Muscle of leg (tissue), 3 donors: ENCODE measurements at regions not wholly inside any gene's neighbourhood (a gene's known extent, or its start where the extent isn't known, plus 50 kb on each side); places are given as distances from the start of the nearest gene placed in this dataset.

Experiments used
- DNase-seq: peaks from one replicate; pipeline ENCODE4 v3.0.0; 2013
- H3K27ac ChIP-seq: one replicate; pipeline ENCODE4 v1.5.1; 2013; ENCODE audit warnings: mild to moderate bottlenecking, low read length, control low read depth
- H3K27me3 ChIP-seq: one replicate; pipeline ENCODE4 v1.6.1; 2013; ENCODE audit warnings: low read length; ENCODE audit not compliant: control insufficient read depth, insufficient read depth
- H3K36me3 ChIP-seq: one replicate; pipeline ENCODE4 v1.6.1; 2013; ENCODE audit warnings: low read length; ENCODE audit not compliant: control insufficient read depth, insufficient read depth
- H3K4me1 ChIP-seq: one replicate; pipeline ENCODE4 v1.6.1; 2013; ENCODE audit warnings: low read length; ENCODE audit not compliant: control insufficient read depth, insufficient read depth
- H3K4me3 ChIP-seq: one replicate; pipeline ENCODE4 v1.5.1; 2013; ENCODE audit warnings: low read length, control low read depth
- H3K9me3 ChIP-seq: replicated peaks from 2 replicates; pipeline ENCODE4 v1.6.1; 2013; ENCODE audit warnings: low read depth, low read length; ENCODE audit not compliant: control insufficient read depth
- WGBS: methylation state at CpG from one replicate; pipeline ENCODE4 v1.1.5; 2013; ENCODE audit warnings: missing lambda C conversion rate; ENCODE audit not compliant: insufficient coverage; 5-methylcytosine and 5-hydroxymethylcytosine counted together

- WGBS = 0% methylated on average over 2 of the region's 4 CpGs
- Histone ChIP-seq H3K9me3 (no peaks in the 10 kb centered on the region), H3K4me1 (no peaks in the 10 kb centered on the region), H3K27me3 (no peaks in the 10 kb centered on the region), H3K4me3 (no peak overlapping the region), H3K36me3 (no peaks in the 10 kb centered on the region), H3K27ac (no peak overlapping the region)
- peak; percentile 74 for DNase-seq
Observed at GRCh38 chr6:105810105-105810921, 275.8 kb upstream of the PRDM1 start.

- no peak for DNase-seq
- WGBS = 71% methylated on average over 1 of the region's 2 CpGs
- no peaks in the 10 kb centered on the region for H3K36me3 ChIP-seq
- no peaks in the 10 kb centered on the region for H3K4me1 ChIP-seq
- no peak overlapping the region for H3K4me3 ChIP-seq
- H3K27ac ChIP-seq = no peak overlapping the region
- H3K9me3 ChIP-seq = no peaks in the 10 kb centered on the region
- H3K27me3 ChIP-seq = no peaks in the 10 kb centered on the region
Observed at GRCh38 chr6:105808571-105808970, 277.6 kb upstream of the PRDM1 start.

- no CpG with 5 or more reads among the region's 4 CpGs for WGBS
- Histone ChIP-seq H3K36me3 (no peaks in the 10 kb centered on the region), H3K27me3 (no peaks in the 10 kb centered on the region), H3K9me3 (no peaks in the 10 kb centered on the region), H3K4me1 (no peaks in the 10 kb centered on the region), H3K4me3 (no peak overlapping the region), H3K27ac (no peak overlapping the region)
- DNase-seq = no peak
Observed at GRCh38 chr6:105807905-105808304, 278.2 kb upstream of the PRDM1 start.

- WGBS = 76% methylated on average over 2 of the region's 3 CpGs
- H3K4me3 ChIP-seq = no peak overlapping the region
- no peaks in the 10 kb centered on the region for H3K36me3 ChIP-seq
- H3K9me3 ChIP-seq = no peaks in the 10 kb centered on the region
- no peaks in the 10 kb centered on the region for H3K27me3 ChIP-seq
- H3K27ac ChIP-seq = no peak overlapping the region
- H3K4me1 ChIP-seq = no peaks in the 10 kb centered on the region
- DNase-seq = no peak
Observed at GRCh38 chr6:105806486-105806920, 279.6 kb upstream of the PRDM1 start.

- no peak for DNase-seq
- Histone ChIP-seq H3K4me3 (no peak overlapping the region), H3K4me1 (no peaks in the 10 kb centered on the region), H3K9me3 (no peaks in the 10 kb centered on the region), H3K27me3 (no peaks in the 10 kb centered on the region), H3K36me3 (no peaks in the 10 kb centered on the region), H3K27ac (no peak overlapping the region)
- WGBS = 85% methylated on average over 2 of the region's 2 CpGs
Observed at GRCh38 chr6:105805501-105806023, 280.6 kb upstream of the PRDM1 start.

GRCh38 chr6:105804424-105804823 is 281.7 kb upstream of the PRDM1 start:
- H3K9me3 ChIP-seq = no peaks in the 10 kb centered on the region
- no peaks in the 10 kb centered on the region for H3K27me3 ChIP-seq
- H3K4me1 ChIP-seq = no peaks in the 10 kb centered on the region
- H3K4me3 ChIP-seq = no peak overlapping the region
- H3K36me3 ChIP-seq = no peaks in the 10 kb centered on the region
- no peak for DNase-seq
- WGBS = no CpG with 5 or more reads among the region's 3 CpGs
- no peak overlapping the region for H3K27ac ChIP-seq

GRCh38 chr6:105804000-105804399 is 282.1 kb upstream of the PRDM1 start:
- no peak for DNase-seq
- no peak overlapping the region for H3K4me3 ChIP-seq
- no peaks in the 10 kb centered on the region for H3K27me3 ChIP-seq
- H3K4me1 ChIP-seq = peaks cover 4% of the 10 kb centered on the region
- no peaks in the 10 kb centered on the region for H3K36me3 ChIP-seq
- H3K9me3 ChIP-seq = no peaks in the 10 kb centered on the region
- no CpG with 5 or more reads among the region's 1 CpG for WGBS
- H3K27ac ChIP-seq = no peak overlapping the region

- H3K27ac ChIP-seq = no peak overlapping the region
- no peak for DNase-seq
- no peaks in the 10 kb centered on the region for H3K27me3 ChIP-seq
- H3K36me3 ChIP-seq = no peaks in the 10 kb centered on the region
- no CpG with 5 or more reads among the region's 2 CpGs for WGBS
- H3K4me1 ChIP-seq = peaks cover 4% of the 10 kb centered on the region
- no peaks in the 10 kb centered on the region for H3K9me3 ChIP-seq
- H3K4me3 ChIP-seq = no peak overlapping the region
Observed at GRCh38 chr6:105803442-105803841, 282.7 kb upstream of the PRDM1 start.

- Histone ChIP-seq H3K4me1 (peaks cover 4% of the 10 kb centered on the region), H3K27ac (no peak overlapping the region), H3K4me3 (no peak overlapping the region), H3K9me3 (no peaks in the 10 kb centered on the region), H3K36me3 (no peaks in the 10 kb centered on the region), H3K27me3 (no peaks in the 10 kb centered on the region)
- WGBS = 100% methylated on average over 1 of the region's 3 CpGs
- DNase-seq = no peak
Observed at GRCh38 chr6:105802703-105803102, 283.4 kb upstream of the PRDM1 start.

- WGBS = no CpG with 5 or more reads among the region's 2 CpGs
- Histone ChIP-seq H3K36me3 (no peaks in the 10 kb centered on the region), H3K4me3 (no peak overlapping the region), H3K9me3 (no peaks in the 10 kb centered on the region), H3K27me3 (no peaks in the 10 kb centered on the region), H3K27ac (no peak overlapping the region), H3K4me1 (peaks cover 4% of the 10 kb centered on the region)
- DNase-seq = no peak
Observed at GRCh38 chr6:105800871-105801270, 285.3 kb upstream of the PRDM1 start.
